ENCODE measurements at regions not wholly inside any gene's neighbourhood (a gene's known extent, or its start where the extent isn't known, plus 50 kb on each side); places are given as distances from the start of the nearest gene placed in this dataset.
"Not testable (repeated sequence)": the region's sequence is repeated elsewhere in the genome, so short reads cannot be mapped to it uniquely, and the experiment has no call there.

GRCh38 chr7:156522801-156523200 is 117.8 kb upstream of the RNF32 start:
- Histone ChIP-seq H3K9me3 (ENCODE audit: control insufficient read depth, insufficient read depth, low read length) (no peaks in the 10 kb centered on the region), H3K4me2 (ENCODE audit: low read length) (no peak overlapping the region), H3K4me1 (ENCODE audit: control insufficient read depth, low read length) (no peaks in the 10 kb centered on the region), H3K27me3 (ENCODE audit: control insufficient read depth, low read length) (no peaks in the 10 kb centered on the region), H3K27ac (ENCODE audit: low read depth, low read length) (no peak overlapping the region), H4K20me1 (ENCODE audit: control insufficient read depth, insufficient read depth, low read depth, low read length) (no peaks in the 10 kb centered on the region), H3K9me2 (replicated peaks; ENCODE audit: control insufficient read depth, low read length) (no peaks in the 10 kb centered on the region), H3K79me2 (ENCODE audit: control insufficient read depth, low read length) (no peaks in the 10 kb centered on the region), H3K36me3 (ENCODE audit: control insufficient read depth, low read length) (no peaks in the 10 kb centered on the region), H3F3A (ENCODE audit: control insufficient read depth, insufficient read depth) (no peaks in the 10 kb centered on the region), H3K4me3 (ENCODE audit: low read length) (no peak overlapping the region)
- TF ChIP-seq, protein P1, sequence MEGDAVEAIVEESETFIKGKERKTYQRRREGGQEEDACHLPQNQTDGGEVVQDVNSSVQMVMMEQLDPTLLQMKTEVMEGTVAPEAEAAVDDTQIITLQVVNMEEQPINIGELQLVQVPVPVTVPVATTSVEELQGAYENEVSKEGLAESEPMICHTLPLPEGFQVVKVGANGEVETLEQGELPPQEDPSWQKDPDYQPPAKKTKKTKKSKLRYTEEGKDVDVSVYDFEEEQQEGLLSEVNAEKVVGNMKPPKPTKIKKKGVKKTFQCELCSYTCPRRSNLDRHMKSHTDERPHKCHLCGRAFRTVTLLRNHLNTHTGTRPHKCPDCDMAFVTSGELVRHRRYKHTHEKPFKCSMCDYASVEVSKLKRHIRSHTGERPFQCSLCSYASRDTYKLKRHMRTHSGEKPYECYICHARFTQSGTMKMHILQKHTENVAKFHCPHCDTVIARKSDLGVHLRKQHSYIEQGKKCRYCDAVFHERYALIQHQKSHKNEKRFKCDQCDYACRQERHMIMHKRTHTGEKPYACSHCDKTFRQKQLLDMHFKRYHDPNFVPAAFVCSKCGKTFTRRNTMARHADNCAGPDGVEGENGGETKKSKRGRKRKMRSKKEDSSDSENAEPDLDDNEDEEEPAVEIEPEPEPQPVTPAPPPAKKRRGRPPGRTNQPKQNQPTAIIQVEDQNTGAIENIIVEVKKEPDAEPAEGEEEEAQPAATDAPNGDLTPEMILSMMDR (IDR thresholded peaks at IDR 0.05; ENCODE audit: low read depth, low read length, poor library complexity, severe bottlenecking) = no peak
- TF ChIP-seq EZH2phosphoT487 (IDR thresholded peaks at IDR 0.05; ENCODE audit: borderline replicate concordance, low read length) = no peak

GRCh38 chr7:156519070-156519469 is 121.5 kb upstream of the RNF32 start:
- no peaks in the 10 kb centered on the region for H3K9me2 ChIP-seq (replicated peaks; ENCODE audit: control insufficient read depth, low read length)
- TF ChIP-seq EZH2phosphoT487 (IDR thresholded peaks at IDR 0.05; ENCODE audit: borderline replicate concordance, low read length) = no peak
- H3K4me3 ChIP-seq (ENCODE audit: low read length) = no peak overlapping the region
- H3K79me2 ChIP-seq (ENCODE audit: control insufficient read depth, low read length) = no peaks in the 10 kb centered on the region
- H3F3A ChIP-seq (ENCODE audit: control insufficient read depth, insufficient read depth) = no peaks in the 10 kb centered on the region
- H3K27me3 ChIP-seq (ENCODE audit: control insufficient read depth, low read length) = no peaks in the 10 kb centered on the region
- no peak overlapping the region for H3K4me2 ChIP-seq (ENCODE audit: low read length)
- H3K4me1 ChIP-seq (ENCODE audit: control insufficient read depth, low read length) = no peaks in the 10 kb centered on the region
- H3K9me3 ChIP-seq (ENCODE audit: control insufficient read depth, insufficient read depth, low read length) = no peaks in the 10 kb centered on the region
- H3K36me3 ChIP-seq (ENCODE audit: control insufficient read depth, low read length) = no peaks in the 10 kb centered on the region
- no peak overlapping the region for H3K27ac ChIP-seq (ENCODE audit: low read depth, low read length)
- no peaks in the 10 kb centered on the region for H4K20me1 ChIP-seq (ENCODE audit: control insufficient read depth, insufficient read depth, low read depth, low read length)

DNA sequence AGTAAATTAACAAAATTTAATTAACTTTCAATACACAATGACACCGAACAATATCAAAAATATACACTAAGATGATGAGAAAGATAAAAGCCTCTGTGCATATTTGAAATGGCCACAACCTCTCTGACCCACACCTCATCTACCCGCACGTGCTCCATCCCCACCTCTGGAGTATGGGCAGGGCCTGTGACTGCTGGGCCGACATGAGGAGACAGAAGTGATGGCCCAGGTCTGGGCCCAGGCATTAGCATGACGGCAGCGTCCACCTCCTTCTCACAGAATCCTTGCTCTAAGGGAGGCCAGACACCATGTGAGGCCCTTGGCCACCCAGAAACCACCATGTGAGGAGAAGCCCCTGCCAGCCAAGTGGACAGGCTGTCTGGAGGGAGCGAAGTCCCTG is 122.1 kb upstream of the RNF32 start:
- Histone ChIP-seq H3K36me3 (ENCODE audit: control insufficient read depth, low read length) (no peaks in the 10 kb centered on the region), H3K9me2 (replicated peaks; ENCODE audit: control insufficient read depth, low read length) (no peaks in the 10 kb centered on the region), H3F3A (ENCODE audit: control insufficient read depth, insufficient read depth) (no peaks in the 10 kb centered on the region), H3K27ac (ENCODE audit: low read depth, low read length) (no peak overlapping the region), H3K79me2 (ENCODE audit: control insufficient read depth, low read length) (no peaks in the 10 kb centered on the region), H3K4me3 (ENCODE audit: low read length) (no peak overlapping the region), H3K4me2 (ENCODE audit: low read length) (no peak overlapping the region), H3K27me3 (ENCODE audit: control insufficient read depth, low read length) (no peaks in the 10 kb centered on the region), H3K9me3 (ENCODE audit: control insufficient read depth, insufficient read depth, low read length) (no peaks in the 10 kb centered on the region), H4K20me1 (ENCODE audit: control insufficient read depth, insufficient read depth, low read depth, low read length) (no peaks in the 10 kb centered on the region), H3K4me1 (ENCODE audit: control insufficient read depth, low read length) (no peaks in the 10 kb centered on the region)
- TF ChIP-seq, protein P1 (IDR thresholded peaks at IDR 0.05; ENCODE audit: low read depth, low read length, poor library complexity, severe bottlenecking) = no peak
- TF ChIP-seq EZH2phosphoT487 (IDR thresholded peaks at IDR 0.05; ENCODE audit: borderline replicate concordance, low read length) = no peak

DNA sequence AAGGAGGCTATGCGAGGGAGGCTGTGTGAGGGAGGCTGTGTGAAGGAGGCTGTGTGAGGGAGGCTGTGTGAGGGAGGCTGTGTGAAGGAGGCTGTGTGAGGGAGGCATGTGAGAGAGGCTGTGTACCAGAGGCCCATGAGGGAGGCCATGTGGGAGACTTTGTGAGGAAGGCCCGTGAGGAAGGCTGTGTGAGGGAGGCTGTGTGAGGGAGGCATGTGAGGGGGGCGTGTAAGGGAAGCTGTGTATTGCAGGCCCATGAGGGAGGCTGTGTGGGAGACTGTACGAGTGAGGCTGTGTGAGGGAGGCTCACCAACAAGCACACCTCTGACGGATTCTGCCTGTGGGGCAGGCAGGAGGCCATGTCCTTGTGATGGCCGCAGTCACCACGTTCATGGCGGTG is 122.7 kb upstream of the RNF32 start:
- not testable (repeated sequence) for H3K27me3 ChIP-seq (ENCODE audit: control insufficient read depth, low read length)

More for the DNA sequence above, 122.7 kb upstream of the RNF32 start:
- H3K4me2 ChIP-seq (ENCODE audit: low read length); H3K79me2 ChIP-seq (ENCODE audit: control insufficient read depth, low read length); H3K36me3 ChIP-seq (ENCODE audit: control insufficient read depth, low read length); H3K4me1 ChIP-seq (ENCODE audit: control insufficient read depth, low read length); H3F3A ChIP-seq (ENCODE audit: control insufficient read depth, insufficient read depth); H3K9me2 ChIP-seq (replicated peaks; ENCODE audit: control insufficient read depth, low read length); H3K27ac ChIP-seq (ENCODE audit: low read depth, low read length); H4K20me1 ChIP-seq (ENCODE audit: control insufficient read depth, insufficient read depth, low read depth, low read length); H3K4me3 ChIP-seq (ENCODE audit: low read length); H3K9me3 ChIP-seq (ENCODE audit: control insufficient read depth, insufficient read depth, low read length): not testable (repeated sequence)

Data from DOHH2 (cell line).